ENCODE measurements at regions not wholly inside any gene's neighbourhood (a gene's known extent, or its start where the extent isn't known, plus 50 kb on each side); places are given as distances from the start of the nearest gene placed in this dataset.

DNA sequence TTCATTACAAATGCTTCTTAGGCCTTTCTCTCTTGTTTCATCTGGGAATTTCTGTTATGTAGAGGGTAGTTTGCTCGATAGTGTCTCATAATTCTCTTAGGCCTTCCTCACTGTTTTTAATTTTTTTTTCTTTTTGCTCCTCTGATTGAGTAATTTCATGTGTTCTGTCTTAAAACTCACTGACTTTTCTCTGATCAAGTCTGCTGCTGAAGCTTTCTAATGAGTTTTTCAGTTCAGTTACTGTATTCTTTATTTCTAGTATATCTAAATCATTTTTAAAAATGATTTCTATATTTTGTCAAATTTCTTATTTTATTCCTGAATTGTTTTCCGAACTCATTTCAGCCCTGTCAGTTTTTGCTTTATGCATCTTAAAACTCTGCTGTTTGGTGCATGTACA is 228.0 kb downstream of the MID1IP1 start:
- Histone ChIP-seq H3K4me3 (replicated peaks in 1 of 2; ENCODE audit: low read depth in 1 of 2, low read length in 2 of 2) (no peak overlapping the region), H3K4me1 (ENCODE audit: control insufficient read depth in 1 of 2, insufficient read depth in 2 of 2, low read length in 2 of 2) (no peaks in the 10 kb centered on the region), H3K36me3 (ENCODE audit: control insufficient read depth in 1 of 2, insufficient read depth in 2 of 2, low read length in 2 of 2) (no peaks in the 10 kb centered on the region), H3K27me3 (ENCODE audit: insufficient read depth, low read length) (no peaks in the 10 kb centered on the region), H2AFZ (ENCODE audit: low read depth, low read length, poor library complexity, severe bottlenecking) (no peak overlapping the region), H3K9me3 (ENCODE audit: control insufficient read depth in 1 of 2, insufficient read depth in 1 of 2, low read depth in 1 of 2, low read length in 2 of 2) (no peaks in the 10 kb centered on the region), H3K9me2 (ENCODE audit: insufficient read depth) (no peaks in the 10 kb centered on the region), H3K27ac (ENCODE audit: low read depth, low read length) (no peak overlapping the region), H4K20me1 (ENCODE audit: insufficient read depth) (no peaks in the 10 kb centered on the region), H3K4me2 (ENCODE audit: low read length) (no peak overlapping the region), H3K9ac (ENCODE audit: low read length) (no peak overlapping the region), H3K79me2 (ENCODE audit: insufficient read depth, low read length) (no peaks in the 10 kb centered on the region)
- no TSS peak for BruUV-seq (replicated peaks)
- TF ChIP-seq, protein P1, sequence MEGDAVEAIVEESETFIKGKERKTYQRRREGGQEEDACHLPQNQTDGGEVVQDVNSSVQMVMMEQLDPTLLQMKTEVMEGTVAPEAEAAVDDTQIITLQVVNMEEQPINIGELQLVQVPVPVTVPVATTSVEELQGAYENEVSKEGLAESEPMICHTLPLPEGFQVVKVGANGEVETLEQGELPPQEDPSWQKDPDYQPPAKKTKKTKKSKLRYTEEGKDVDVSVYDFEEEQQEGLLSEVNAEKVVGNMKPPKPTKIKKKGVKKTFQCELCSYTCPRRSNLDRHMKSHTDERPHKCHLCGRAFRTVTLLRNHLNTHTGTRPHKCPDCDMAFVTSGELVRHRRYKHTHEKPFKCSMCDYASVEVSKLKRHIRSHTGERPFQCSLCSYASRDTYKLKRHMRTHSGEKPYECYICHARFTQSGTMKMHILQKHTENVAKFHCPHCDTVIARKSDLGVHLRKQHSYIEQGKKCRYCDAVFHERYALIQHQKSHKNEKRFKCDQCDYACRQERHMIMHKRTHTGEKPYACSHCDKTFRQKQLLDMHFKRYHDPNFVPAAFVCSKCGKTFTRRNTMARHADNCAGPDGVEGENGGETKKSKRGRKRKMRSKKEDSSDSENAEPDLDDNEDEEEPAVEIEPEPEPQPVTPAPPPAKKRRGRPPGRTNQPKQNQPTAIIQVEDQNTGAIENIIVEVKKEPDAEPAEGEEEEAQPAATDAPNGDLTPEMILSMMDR (IDR thresholded peaks at IDR 0.05 in 2 of 3, conservative IDR thresholded peaks at IDR 0.05 in 1 of 3; ENCODE audit: borderline replicate concordance in 1 of 3, insufficient read depth in 1 of 3, low read depth in 2 of 3, low read length in 2 of 3) = no peak
- TF ChIP-seq ZNF274 (IDR thresholded peaks at IDR 0.05; ENCODE audit: low read depth, low read length) = no peak
- TF ChIP-seq, protein P2, sequence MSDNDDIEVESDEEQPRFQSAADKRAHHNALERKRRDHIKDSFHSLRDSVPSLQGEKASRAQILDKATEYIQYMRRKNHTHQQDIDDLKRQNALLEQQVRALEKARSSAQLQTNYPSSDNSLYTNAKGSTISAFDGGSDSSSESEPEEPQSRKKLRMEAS (IDR thresholded peaks at IDR 0.05) = no peak
- TF ChIP-seq YY1 (IDR thresholded peaks at IDR 0.05; ENCODE audit: extremely low read depth, insufficient replicate concordance, low read depth, low read length) = no peak
- no peak for TF ChIP-seq POLR2AphosphoS5 (IDR thresholded peaks at IDR 0.05; ENCODE audit: low read depth, low read length)
- TF ChIP-seq EZH2 (IDR thresholded peaks at IDR 0.05) = no peak
- TF ChIP-seq, protein P3, sequence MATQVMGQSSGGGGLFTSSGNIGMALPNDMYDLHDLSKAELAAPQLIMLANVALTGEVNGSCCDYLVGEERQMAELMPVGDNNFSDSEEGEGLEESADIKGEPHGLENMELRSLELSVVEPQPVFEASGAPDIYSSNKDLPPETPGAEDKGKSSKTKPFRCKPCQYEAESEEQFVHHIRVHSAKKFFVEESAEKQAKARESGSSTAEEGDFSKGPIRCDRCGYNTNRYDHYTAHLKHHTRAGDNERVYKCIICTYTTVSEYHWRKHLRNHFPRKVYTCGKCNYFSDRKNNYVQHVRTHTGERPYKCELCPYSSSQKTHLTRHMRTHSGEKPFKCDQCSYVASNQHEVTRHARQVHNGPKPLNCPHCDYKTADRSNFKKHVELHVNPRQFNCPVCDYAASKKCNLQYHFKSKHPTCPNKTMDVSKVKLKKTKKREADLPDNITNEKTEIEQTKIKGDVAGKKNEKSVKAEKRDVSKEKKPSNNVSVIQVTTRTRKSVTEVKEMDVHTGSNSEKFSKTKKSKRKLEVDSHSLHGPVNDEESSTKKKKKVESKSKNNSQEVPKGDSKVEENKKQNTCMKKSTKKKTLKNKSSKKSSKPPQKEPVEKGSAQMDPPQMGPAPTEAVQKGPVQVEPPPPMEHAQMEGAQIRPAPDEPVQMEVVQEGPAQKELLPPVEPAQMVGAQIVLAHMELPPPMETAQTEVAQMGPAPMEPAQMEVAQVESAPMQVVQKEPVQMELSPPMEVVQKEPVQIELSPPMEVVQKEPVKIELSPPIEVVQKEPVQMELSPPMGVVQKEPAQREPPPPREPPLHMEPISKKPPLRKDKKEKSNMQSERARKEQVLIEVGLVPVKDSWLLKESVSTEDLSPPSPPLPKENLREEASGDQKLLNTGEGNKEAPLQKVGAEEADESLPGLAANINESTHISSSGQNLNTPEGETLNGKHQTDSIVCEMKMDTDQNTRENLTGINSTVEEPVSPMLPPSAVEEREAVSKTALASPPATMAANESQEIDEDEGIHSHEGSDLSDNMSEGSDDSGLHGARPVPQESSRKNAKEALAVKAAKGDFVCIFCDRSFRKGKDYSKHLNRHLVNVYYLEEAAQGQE (IDR thresholded peaks at IDR 0.05; ENCODE audit: low read depth) = no peak
- TF ChIP-seq, protein P4, sequence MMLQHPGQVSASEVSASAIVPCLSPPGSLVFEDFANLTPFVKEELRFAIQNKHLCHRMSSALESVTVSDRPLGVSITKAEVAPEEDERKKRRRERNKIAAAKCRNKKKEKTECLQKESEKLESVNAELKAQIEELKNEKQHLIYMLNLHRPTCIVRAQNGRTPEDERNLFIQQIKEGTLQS (IDR thresholded peaks at IDR 0.05) = no peak
- TF ChIP-seq SP1 (IDR thresholded peaks at IDR 0.05; ENCODE audit: low read depth) = no peak
- no peak for TF ChIP-seq ZFX (IDR thresholded peaks at IDR 0.05)
- TF ChIP-seq POLR2A (IDR thresholded peaks at IDR 0.05; ENCODE audit: borderline replicate concordance, extremely low read depth, insufficient read depth, insufficient read length) = no peak
- TF ChIP-seq, protein P5, sequence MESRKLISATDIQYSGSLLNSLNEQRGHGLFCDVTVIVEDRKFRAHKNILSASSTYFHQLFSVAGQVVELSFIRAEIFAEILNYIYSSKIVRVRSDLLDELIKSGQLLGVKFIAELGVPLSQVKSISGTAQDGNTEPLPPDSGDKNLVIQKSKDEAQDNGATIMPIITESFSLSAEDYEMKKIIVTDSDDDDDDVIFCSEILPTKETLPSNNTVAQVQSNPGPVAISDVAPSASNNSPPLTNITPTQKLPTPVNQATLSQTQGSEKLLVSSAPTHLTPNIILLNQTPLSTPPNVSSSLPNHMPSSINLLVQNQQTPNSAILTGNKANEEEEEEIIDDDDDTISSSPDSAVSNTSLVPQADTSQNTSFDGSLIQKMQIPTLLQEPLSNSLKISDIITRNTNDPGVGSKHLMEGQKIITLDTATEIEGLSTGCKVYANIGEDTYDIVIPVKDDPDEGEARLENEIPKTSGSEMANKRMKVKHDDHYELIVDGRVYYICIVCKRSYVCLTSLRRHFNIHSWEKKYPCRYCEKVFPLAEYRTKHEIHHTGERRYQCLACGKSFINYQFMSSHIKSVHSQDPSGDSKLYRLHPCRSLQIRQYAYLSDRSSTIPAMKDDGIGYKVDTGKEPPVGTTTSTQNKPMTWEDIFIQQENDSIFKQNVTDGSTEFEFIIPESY (IDR thresholded peaks at IDR 0.05; ENCODE audit: extremely low read depth, insufficient replicate concordance, low read length) = no peak
- TF ChIP-seq CBX3 (IDR thresholded peaks at IDR 0.05; ENCODE audit: low read depth) = no peak
- DNase-seq (ENCODE audit: low read depth, low spot score) (no peak), ATAC-seq (no peak)
- intact Hi-C loops (cut with micrococcal nuclease) = no loop called here
- ChIA-PET CTCF (no interaction called here), POLR2A (no interaction called here), RAD21 (ENCODE audit: low non-redundant PET in 1 of 2, low total read pairs in 2 of 2, uncharacterized antibody in 2 of 2, unreplicated experiment in 2 of 2) (no interaction called here)

All from HCT116 (cell line).